ENCODE measurements at regions not wholly inside any gene's neighbourhood (a gene's known extent, or its start where the extent isn't known, plus 50 kb on each side); places are given as distances from the start of the nearest gene placed in this dataset.
A peak's percentile ranks its signal among the peaks of the same experiment; 100 is the strongest.

DNA sequence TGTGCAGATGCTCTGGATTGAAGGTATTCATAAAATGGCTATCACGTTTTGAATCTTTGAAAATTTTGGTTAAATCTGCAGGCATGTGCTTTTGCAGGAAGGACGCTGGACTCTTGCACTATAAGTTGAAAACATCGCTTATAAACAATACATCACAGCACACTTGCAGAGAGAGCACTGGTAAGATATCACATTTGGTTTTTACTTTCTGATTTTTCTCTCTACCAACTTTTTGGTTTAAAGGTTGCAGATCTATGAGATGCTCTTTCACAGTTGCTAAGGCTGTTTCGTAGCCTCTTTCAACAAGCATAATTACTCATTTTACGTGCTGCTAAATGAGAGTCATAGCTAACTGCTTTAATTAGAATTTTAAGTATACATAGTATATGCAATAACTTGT is 724.4 kb upstream of the ARRDC4 start:
- no peaks in the 10 kb centered on the region for H3K4me1 ChIP-seq (replicated peaks in 1 of 2)
- H3K9me3 ChIP-seq (replicated peaks in 1 of 3) = no peaks in the 10 kb centered on the region
- no peak for DNase-seq
- H3K36me3 ChIP-seq (replicated peaks in 1 of 2) = no peaks in the 10 kb centered on the region
- WGBS, 4 donors = 56 to 67% (median 66%) methylated on average over 5 of the region's 5 CpGs
- no peaks in the 10 kb centered on the region for H3K27me3 ChIP-seq
- H3K27ac ChIP-seq = no peak overlapping the region
- TF ChIP-seq, protein P1, sequence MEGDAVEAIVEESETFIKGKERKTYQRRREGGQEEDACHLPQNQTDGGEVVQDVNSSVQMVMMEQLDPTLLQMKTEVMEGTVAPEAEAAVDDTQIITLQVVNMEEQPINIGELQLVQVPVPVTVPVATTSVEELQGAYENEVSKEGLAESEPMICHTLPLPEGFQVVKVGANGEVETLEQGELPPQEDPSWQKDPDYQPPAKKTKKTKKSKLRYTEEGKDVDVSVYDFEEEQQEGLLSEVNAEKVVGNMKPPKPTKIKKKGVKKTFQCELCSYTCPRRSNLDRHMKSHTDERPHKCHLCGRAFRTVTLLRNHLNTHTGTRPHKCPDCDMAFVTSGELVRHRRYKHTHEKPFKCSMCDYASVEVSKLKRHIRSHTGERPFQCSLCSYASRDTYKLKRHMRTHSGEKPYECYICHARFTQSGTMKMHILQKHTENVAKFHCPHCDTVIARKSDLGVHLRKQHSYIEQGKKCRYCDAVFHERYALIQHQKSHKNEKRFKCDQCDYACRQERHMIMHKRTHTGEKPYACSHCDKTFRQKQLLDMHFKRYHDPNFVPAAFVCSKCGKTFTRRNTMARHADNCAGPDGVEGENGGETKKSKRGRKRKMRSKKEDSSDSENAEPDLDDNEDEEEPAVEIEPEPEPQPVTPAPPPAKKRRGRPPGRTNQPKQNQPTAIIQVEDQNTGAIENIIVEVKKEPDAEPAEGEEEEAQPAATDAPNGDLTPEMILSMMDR (IDR thresholded peaks at IDR 0.05) = no peak
- no peak for TF ChIP-seq POLR2A (IDR thresholded peaks at IDR 0.05)
- H3K4me3 ChIP-seq = peak overlapping the region in 1 of 4 donors; percentile 27
- intact Hi-C loops (cut with DNase I) = loop anchor here (10.0 kb wide), 2 partner anchors 881 to 911 kb away; no protein-coding TSS in a partner anchor

DNA sequence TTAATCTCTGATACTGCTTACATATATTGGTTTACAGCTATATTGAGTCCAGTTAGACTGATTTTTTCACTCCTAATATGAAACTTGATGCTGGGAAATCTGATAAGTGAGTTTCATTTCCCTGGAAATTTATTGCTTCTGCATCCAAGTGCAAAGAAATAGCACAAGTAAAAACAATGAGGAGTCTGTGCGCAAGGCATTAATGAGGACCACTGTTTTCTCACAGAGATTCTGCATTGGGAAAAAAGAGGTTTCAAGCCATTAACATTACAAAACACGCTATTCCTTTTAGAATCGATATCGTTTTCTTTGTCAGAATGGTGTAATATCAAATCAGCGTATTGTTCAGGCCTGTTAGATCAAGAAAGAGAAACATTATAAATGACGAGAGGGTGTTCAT is 723.3 kb upstream of the ARRDC4 start:
- no peak overlapping the region for H3K27ac ChIP-seq
- DNase-seq = no peak
- H3K36me3 ChIP-seq (replicated peaks in 1 of 2) = no peaks in the 10 kb centered on the region
- no peak overlapping the region for H3K4me3 ChIP-seq
- no peaks in the 10 kb centered on the region for H3K27me3 ChIP-seq
- 82 to 84% (median 83%) methylated on average over 6 of the region's 6 CpGs for WGBS, 4 donors
- intact Hi-C loops (cut with DNase I) = loop anchor here (10.0 kb wide), 2 partner anchors 882 to 912 kb away; no protein-coding TSS in a partner anchor
- TF ChIP-seq, protein P1 (IDR thresholded peaks at IDR 0.05) = no peak
- TF ChIP-seq POLR2A (IDR thresholded peaks at IDR 0.05) = no peak
- H3K4me1 ChIP-seq (replicated peaks in 1 of 2) = no peaks in the 10 kb centered on the region
- no peaks in the 10 kb centered on the region for H3K9me3 ChIP-seq (replicated peaks in 1 of 3)

DNA sequence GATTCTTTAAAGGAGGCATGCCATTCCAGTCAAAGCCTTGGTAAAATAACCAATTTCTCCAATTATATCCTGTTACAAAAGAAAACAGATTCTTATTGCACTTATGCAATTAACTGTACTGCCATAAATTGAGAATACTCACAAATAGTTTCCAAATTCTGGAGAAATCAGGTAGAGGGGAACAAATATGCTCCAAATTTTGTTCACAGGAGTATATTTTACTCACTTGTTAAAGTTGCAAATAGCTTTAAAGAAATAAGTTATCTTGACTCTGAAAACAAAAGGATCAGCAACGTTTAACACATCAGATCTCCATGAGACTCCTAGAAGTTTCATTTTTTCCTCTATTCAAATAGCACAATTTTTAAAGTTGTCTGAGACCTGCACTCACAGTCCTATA is 712.1 kb upstream of the ARRDC4 start:
- no peaks in the 10 kb centered on the region for H3K36me3 ChIP-seq (replicated peaks in 1 of 2)
- H3K4me1 ChIP-seq (replicated peaks in 1 of 2) = no peaks in the 10 kb centered on the region
- intact Hi-C loops (cut with DNase I) = no loop called here
- DNase-seq = no peak
- H3K27ac ChIP-seq = no peak overlapping the region
- WGBS, 4 donors = 73 to 86% (median 80%) methylated on average over 1 of the region's 1 CpG
- H3K9me3 ChIP-seq (replicated peaks in 1 of 3) = no peaks in the 10 kb centered on the region
- H3K27me3 ChIP-seq = no peaks in the 10 kb centered on the region
- H3K4me3 ChIP-seq = no peak overlapping the region
- TF ChIP-seq, protein P1 (IDR thresholded peaks at IDR 0.05) = no peak
- no peak for TF ChIP-seq POLR2A (IDR thresholded peaks at IDR 0.05)

DNA sequence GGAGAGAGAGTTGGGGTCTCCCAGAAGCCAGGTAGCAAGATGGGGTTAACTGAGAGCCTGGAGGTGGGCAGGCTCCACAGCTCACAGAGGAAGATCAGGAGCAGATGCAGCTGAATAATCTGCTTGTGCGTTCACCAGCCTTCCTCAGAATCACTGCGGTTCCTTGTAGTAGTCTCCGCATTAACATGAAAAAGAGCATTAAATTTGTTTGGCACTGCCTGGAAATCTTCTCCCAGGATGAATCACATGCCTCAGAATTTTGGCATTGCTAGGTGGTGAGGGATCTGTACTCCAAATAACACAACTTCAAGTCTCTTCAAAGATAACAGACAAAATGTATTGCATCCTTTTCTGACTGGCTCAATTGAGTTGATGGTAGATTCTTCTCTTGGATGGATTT is 700.6 kb upstream of the ARRDC4 start:
- intact Hi-C loops (cut with DNase I) = no loop called here
- Histone ChIP-seq H3K27me3 (no peaks in the 10 kb centered on the region), H3K36me3 (replicated peaks in 1 of 2) (no peaks in the 10 kb centered on the region), H3K4me1 (replicated peaks in 1 of 2) (no peaks in the 10 kb centered on the region), H3K9me3 (replicated peaks in 1 of 3) (no peaks in the 10 kb centered on the region), H3K27ac (no peak overlapping the region), H3K4me3 (no peak overlapping the region)
- WGBS, 4 donors = 72 to 86% (median 83%) methylated on average over 3 of the region's 3 CpGs
- DNase-seq = no peak
- TF ChIP-seq POLR2A (IDR thresholded peaks at IDR 0.05) = no peak
- TF ChIP-seq, protein P1 (IDR thresholded peaks at IDR 0.05) = no peak
